DOHH2 (cell line): ENCODE measurements at regions not wholly inside any gene's neighbourhood (a gene's known extent, or its start where the extent isn't known, plus 50 kb on each side); places are given as distances from the start of the nearest gene placed in this dataset.

Experiments
- EZH2phosphoT487 ChIP-seq: fragments of 200-600 bp; sonication (generic); IDR thresholded peaks from 2 replicates; pipeline ENCODE4 v1.6.1; 2017; ENCODE audit warnings: borderline replicate concordance, mild to moderate bottlenecking, antibody characterized with exemption, low read length, moderate library complexity, mixed read lengths
- TF ChIP-seq, protein P1 (sequence below): fragments of 200-600 bp; sonication (generic); IDR thresholded peaks from one replicate; pipeline ENCODE4 v1.5.1; 2014; ENCODE audit warnings: antibody characterized with exemption, mild to moderate bottlenecking, low read depth, low read length; ENCODE audit not compliant: poor library complexity, severe bottlenecking

DNA sequence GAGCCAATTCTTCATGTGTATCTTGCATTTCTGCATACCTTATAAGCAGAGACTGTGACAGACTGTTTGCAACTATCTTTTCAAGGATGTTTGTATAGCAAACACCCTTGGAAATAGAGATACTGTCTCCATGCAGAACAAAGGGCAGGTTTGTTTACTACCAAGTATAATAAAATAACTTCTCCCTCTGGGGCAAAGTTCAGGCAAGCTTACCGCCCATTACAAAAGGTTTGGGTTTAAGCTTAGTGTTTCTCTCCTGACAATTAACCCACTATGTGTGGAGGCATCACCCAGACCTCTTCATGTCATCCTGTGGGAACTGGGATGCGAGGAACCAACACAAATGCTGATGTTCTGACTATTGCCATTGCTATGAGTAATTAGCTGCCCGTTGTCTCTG, 479.1 kb upstream of the ZMIZ1 start:
- TF ChIP-seq, protein P1, sequence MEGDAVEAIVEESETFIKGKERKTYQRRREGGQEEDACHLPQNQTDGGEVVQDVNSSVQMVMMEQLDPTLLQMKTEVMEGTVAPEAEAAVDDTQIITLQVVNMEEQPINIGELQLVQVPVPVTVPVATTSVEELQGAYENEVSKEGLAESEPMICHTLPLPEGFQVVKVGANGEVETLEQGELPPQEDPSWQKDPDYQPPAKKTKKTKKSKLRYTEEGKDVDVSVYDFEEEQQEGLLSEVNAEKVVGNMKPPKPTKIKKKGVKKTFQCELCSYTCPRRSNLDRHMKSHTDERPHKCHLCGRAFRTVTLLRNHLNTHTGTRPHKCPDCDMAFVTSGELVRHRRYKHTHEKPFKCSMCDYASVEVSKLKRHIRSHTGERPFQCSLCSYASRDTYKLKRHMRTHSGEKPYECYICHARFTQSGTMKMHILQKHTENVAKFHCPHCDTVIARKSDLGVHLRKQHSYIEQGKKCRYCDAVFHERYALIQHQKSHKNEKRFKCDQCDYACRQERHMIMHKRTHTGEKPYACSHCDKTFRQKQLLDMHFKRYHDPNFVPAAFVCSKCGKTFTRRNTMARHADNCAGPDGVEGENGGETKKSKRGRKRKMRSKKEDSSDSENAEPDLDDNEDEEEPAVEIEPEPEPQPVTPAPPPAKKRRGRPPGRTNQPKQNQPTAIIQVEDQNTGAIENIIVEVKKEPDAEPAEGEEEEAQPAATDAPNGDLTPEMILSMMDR: no peak
- no peak for TF ChIP-seq EZH2phosphoT487
